ENCODE measurements at regions not wholly inside any gene's neighbourhood (a gene's known extent, or its start where the extent isn't known, plus 50 kb on each side); places are given as distances from the start of the nearest gene placed in this dataset.

DNA sequence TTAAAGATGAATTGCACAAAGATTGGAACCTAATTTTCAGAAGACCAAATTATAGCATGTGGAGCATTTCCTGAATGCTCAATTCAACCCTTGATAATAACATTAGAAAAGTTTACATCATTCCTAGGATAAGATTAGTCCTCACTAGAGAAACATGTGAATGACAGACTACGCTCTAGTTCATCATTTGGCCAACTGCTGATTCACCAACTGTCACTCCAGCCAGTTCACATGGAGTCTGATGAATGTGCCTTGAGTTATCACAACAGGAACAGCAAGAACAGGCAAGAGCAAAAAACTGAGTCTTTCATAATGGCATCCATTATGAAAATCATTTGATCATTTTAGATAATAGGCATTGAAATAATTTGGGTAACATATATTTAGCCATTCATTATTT, 415.9 kb downstream of the PTPRC start:
- TF ChIP-seq, protein P1, sequence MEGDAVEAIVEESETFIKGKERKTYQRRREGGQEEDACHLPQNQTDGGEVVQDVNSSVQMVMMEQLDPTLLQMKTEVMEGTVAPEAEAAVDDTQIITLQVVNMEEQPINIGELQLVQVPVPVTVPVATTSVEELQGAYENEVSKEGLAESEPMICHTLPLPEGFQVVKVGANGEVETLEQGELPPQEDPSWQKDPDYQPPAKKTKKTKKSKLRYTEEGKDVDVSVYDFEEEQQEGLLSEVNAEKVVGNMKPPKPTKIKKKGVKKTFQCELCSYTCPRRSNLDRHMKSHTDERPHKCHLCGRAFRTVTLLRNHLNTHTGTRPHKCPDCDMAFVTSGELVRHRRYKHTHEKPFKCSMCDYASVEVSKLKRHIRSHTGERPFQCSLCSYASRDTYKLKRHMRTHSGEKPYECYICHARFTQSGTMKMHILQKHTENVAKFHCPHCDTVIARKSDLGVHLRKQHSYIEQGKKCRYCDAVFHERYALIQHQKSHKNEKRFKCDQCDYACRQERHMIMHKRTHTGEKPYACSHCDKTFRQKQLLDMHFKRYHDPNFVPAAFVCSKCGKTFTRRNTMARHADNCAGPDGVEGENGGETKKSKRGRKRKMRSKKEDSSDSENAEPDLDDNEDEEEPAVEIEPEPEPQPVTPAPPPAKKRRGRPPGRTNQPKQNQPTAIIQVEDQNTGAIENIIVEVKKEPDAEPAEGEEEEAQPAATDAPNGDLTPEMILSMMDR (IDR thresholded peaks at IDR 0.05) = no peak
- TF ChIP-seq POLR2A (IDR thresholded peaks at IDR 0.05) (no peak), POLR2AphosphoS5 (IDR thresholded peaks at IDR 0.05; ENCODE audit: insufficient read depth in 1 of 2, low read depth in 1 of 2) (no peak)

Measured in vagina (tissue), 2 donors.